HFFc6 (cell line): ENCODE measurements at regions not wholly inside any gene's neighbourhood (a gene's known extent, or its start where the extent isn't known, plus 50 kb on each side); places are given as distances from the start of the nearest gene placed in this dataset.

Source experiments
- DNase-seq: peaks from one replicate; pipeline ENCODE4 v3.0.0-alpha.2; 2018
- H3K27ac Mint-ChIP-seq: 2 replicates; pipeline ENCODE4 v1.8.0; 2020; ENCODE audit warnings: mild to moderate bottlenecking, mixed read lengths
- H3K27me3 Mint-ChIP-seq: 2 replicates; pipeline ENCODE4 v1.8.0; 2021; ENCODE audit warnings: mild to moderate bottlenecking, moderate library complexity, mixed read lengths; ENCODE audit not compliant: insufficient read depth
- H3K36me3 Mint-ChIP-seq: 2 replicates; pipeline ENCODE4 v1.8.0; 2021; ENCODE audit warnings: low read depth, mixed read lengths
- H3K4me1 Mint-ChIP-seq: 2 replicates; pipeline ENCODE4 v1.8.0; 2020; ENCODE audit warnings: low read depth, mixed read lengths
- H3K4me3 Mint-ChIP-seq: 2 replicates; pipeline ENCODE4 v1.8.0; 2020; ENCODE audit warnings: mild to moderate bottlenecking, moderate library complexity, mixed read lengths
- H3K9me3 Mint-ChIP-seq: 2 replicates; pipeline ENCODE4 v1.8.0; 2020; ENCODE audit warnings: mild to moderate bottlenecking, mixed read lengths
- CTCF ChIP-seq: fragments of 200-600 bp; sonication (generic); IDR thresholded peaks from 2 replicates; pipeline ENCODE4 v1.5.0; 2021; ENCODE audit warnings: antibody characterized with exemption, mild to moderate bottlenecking

GRCh38 chr10:43699516-43699915 lies 50.8 kb upstream of the ZNF32 start:
- no peaks in the 10 kb centered on the region for H3K9me3 Mint-ChIP-seq
- no peak overlapping the region for H3K27ac Mint-ChIP-seq
- DNase-seq: no peak

More at GRCh38 chr10:43699516-43699915, 50.8 kb upstream of the ZNF32 start:
- H3K27me3 Mint-ChIP-seq: peaks cover 2% of the 10 kb centered on the region; the same call in 1 of the 2 replicates
- peaks cover 21% of the 10 kb centered on the region for H3K4me1 Mint-ChIP-seq
- H3K36me3 Mint-ChIP-seq: no peaks in the 10 kb centered on the region
- H3K4me3 Mint-ChIP-seq: no peak overlapping the region
- no peak for TF ChIP-seq CTCF
